ENCODE measurements at regions not wholly inside any gene's neighbourhood (a gene's known extent, or its start where the extent isn't known, plus 50 kb on each side); places are given as distances from the start of the nearest gene placed in this dataset.

GRCh38 chr14:99058542-99058941 is 213.5 kb downstream of the BCL11B start:
- no peak for DNase-seq

DNA sequence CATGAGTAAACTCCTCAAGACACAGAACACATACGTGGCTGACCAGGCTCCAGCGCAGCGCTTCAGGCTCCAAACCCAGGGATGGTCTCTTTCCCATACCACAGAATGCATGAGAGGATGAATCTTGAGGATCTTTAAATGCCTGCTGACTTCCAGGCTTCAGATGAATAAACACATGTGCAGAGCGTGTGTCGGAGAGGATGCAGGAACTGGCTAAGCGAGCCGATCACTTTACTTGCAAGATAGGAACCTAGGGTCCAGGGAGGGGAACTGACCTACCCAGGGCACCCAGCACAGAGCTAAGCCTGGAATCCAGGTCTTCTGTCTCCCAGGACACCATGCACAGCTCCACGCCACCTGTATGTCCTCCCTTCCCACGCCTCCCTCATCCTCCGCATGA is 209.8 kb downstream of the BCL11B start:
- no peak for DNase-seq

DNA sequence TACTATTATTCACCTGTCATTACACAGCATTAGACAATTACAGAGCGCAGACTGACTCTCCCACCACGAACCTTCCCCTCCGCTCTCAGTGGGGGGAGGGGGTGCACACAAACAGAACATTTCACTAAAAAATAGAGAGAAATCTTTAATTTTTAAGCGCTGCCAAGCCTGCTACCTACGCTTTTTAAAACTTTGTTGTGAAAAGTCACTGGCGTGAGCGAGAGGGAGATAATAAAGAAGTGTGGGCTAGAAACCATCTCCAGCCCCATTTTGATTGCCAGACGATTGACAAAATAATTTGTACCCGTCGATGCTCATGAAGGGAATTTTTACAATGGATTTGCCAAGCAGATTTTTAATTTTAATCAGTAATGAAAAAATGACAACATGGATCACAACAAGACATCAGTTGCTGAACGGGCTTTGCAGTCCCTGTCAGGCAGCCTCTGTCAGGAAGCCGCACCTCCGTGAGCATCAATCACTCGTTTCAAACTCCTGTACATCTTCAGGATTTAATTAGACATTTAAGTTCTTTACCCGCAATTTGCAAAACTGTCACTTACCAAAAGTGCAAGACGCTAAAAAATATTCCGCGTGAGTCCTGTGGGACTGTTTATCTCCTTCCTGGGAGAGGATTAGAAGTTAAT is 209.1 kb downstream of the BCL11B start:
- peak in 10 of 56 donors; percentile 5 to 69 (median 34) for DNase-seq

DNA sequence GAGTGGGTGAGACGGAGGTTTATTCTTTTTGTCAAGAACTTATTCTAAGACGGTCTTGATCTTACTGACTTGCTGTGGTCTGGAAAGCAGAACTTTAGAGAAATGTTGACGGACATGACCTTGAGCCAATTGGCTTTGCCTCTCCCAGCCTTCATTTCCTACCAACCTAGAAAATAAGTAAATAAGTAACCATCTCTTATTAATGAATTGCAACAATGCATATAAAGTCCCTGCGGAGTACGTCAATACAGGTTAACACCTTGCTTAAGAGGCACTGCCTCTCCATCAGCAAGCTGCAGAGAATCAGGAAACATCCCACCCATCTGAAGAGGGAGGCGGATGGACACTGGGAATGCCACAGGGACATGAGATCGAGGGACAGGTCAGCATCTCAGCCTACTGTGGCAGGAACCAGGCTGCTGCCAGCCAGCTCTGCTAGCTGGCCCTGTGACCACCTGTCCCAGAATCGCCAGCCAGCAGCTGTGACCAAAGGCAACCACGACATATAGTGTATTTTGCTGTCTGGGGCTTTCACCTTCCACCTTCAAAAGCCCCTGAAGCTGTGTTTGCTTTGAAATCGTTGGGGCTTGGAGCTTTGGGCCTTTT is 208.3 kb downstream of the BCL11B start:
- no peak for DNase-seq

DNA sequence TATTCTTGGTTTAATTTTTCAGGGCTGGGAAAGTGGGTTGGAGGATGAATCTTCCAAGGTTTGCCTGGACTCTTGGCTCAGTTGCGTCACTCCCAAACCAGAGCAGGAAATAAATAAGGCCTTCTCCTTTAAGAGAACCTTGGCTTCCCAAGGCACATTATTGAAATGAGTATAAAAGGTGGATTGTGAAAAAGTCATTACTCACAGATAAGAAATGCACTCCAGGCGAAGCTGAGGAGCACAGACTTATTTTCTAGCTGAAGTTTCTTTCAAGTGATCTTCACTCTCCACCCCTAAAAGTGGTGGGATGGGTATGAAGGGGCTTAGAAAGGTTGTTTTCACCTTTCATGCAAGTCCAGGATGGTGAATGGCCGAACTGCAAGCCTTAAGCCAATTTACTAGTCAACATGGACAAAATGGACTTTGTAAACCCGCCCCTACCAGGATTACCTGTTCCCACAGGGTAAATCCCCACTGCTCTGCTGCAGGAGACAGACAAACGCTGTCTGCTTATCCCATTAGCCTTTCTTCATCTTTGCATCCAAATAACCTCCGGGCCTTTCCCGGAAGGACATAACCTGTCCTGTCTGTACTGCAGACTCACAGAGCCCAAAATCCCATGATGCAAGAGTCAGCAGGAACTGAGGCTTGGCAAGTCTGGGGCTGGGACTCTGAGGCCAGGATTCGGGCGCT is 207.6 kb downstream of the BCL11B start:
- DNase-seq: no peak

GRCh38 chr14:99065551-99065950 is 206.4 kb downstream of the BCL11B start:
- no peak for DNase-seq

DNA sequence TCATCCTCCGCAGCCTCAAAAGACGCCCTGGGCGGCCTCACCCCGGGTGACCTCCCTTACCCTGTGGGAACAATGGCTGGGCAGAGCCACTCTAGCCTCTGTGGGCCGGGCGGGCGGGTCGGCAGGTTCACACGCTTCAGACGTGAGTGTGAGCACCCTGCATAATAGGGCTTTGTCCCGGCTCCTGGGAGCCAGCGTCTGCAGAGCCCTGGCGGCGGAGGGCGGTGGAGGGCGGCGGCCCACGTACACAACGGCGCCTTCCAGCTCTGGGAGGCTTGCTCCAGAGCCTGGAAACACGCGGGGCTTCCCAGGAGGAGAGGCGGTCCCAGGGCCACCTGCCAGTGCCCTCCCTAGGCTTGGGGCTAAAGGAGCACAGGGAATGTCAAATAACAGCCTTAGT is 205.6 kb downstream of the BCL11B start:
- DNase-seq: no peak

- no peak for DNase-seq
Observed at GRCh38 chr14:99067141-99067920, 204.7 kb downstream of the BCL11B start.

- no peak for DNase-seq
Observed at GRCh38 chr14:99067927-99068326, 204.1 kb downstream of the BCL11B start.

DNA sequence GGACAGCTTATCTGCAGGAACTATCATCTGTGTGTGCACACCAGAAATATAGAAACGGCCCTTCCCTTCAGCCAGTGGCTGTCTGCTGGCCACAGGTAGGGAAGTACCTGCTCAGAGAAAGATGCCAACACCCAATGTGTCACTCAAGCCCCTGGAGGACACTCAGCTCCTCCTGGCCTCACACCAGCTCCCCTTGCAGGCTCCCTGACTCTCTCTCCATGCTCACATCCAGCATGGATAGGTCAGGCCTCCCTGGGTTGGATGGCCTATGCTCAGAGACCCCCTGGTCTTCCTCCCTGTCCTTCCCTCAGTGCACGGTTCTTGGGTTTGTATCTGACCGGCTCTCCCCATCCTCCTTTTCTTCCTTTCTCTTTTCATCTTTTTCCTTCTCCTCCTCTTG is 202.1 kb downstream of the BCL11B start:
- no peak for DNase-seq

DNA sequence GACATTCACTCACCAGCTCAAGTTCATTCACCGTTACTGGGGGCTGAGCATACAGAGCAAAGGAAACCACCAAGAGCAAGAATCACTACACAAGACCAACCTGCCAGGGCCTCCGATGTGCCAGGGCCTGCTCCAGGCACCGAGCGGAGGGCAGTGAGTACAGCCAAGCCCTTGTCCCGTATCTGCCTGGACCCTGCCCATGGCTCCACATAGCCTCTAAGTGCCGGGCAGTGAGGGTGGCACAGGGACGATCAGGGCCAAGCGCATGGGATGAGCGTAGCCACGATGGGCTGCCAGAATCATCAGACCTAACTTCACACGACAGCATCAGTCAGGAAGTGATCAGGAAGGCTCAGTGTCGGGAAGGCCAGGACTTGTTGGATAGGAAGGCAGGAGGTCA is 199.6 kb downstream of the BCL11B start:
- DNase-seq: no peak

- DNase-seq: no peak
Observed at GRCh38 chr14:99072956-99073355, 199.0 kb downstream of the BCL11B start.

DNA sequence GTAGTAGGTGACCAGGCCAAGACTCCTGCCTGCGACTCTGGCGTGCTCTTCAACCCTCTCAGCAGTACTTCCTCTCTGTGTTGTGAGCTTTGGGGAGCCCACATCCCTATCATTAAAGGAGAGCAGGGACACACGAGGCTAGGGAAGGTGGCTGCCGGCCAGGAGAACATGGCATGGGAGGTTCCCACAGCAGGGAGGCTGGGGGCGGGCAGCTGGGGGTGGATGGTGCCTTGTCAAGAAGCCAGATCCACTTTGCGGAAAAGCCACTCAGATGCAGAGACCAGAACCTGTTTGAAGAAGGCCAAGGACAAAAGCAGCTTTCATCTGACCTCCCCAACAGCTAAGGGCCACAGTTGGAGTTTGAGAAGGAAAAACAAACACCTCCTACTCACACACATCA is 198.6 kb downstream of the BCL11B start:
- no peak for DNase-seq

- no peak for DNase-seq
Observed at GRCh38 chr14:99075061-99075460, 196.9 kb downstream of the BCL11B start.

DNA sequence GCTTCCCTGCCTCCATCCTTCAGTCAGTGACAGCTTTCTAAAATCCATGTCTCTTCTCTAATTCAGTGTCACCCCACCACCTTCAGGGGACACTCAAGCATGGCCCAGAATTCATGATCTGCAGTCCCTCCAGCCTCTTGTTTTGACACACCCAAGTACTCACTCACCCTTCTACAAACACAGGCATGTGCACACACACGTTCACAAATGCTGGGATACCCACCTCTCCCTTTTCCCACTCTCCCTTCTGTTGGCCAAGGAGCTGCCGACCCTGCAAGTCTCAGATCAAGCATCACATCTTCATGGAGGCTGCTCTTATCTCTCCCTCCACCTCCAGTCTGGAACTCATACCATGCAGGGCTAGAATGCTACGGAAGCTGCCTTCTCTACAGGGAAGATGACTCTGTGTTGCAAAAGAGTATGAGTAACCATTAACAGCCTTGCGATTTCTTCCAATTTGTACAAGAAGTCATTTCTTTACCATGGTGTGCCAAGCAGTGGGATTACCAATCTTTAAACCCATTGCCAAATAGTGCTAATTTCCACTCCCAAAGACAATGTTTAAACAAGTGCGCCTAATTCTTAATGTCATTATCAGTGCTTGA is 196.1 kb downstream of the BCL11B start:
- no peak for DNase-seq

DNA sequence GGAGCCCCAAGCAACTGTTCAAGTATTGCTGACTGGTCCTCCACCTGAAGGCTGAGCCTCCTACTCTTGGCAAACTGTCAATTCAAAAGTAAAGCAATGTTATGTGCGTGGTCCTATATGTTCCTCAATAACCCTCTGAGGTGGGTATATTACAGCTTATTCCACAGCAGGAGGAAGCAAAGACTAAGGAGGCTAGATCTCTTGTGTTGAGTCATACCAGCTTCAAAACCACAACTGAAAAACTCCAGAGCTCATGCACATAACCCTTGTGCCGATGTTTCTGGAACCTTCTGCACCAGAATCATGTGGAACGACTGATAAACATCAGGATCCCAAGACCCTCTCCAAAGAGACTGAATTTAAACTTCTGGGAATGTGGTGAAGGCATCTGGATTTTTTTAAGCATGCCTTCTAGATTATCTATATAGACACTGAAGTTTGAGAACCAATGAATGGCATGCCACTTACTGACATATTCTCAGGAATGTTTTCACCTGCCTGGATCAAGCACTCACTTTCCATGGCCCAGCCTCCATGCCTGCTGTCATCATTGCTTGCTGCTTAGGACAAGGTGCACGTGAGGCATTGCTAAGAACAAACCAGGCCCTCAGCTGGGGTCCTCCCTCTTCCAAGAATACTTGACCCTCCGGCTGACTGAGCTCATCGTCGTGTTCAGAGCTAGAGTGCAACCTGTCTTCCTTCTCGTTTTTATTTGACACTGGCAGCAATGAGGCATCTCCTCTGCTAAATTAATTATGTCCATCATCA is 194.7 kb downstream of the BCL11B start:
- DNase-seq: no peak

- DNase-seq: no peak
Observed at GRCh38 chr14:99077844-99078236, 194.2 kb downstream of the BCL11B start.

GRCh38 chr14:99078426-99078825 is 193.6 kb downstream of the BCL11B start:
- no peak for DNase-seq

GRCh38 chr14:99079061-99079727 is 192.8 kb downstream of the BCL11B start:
- DNase-seq: no peak

DNA sequence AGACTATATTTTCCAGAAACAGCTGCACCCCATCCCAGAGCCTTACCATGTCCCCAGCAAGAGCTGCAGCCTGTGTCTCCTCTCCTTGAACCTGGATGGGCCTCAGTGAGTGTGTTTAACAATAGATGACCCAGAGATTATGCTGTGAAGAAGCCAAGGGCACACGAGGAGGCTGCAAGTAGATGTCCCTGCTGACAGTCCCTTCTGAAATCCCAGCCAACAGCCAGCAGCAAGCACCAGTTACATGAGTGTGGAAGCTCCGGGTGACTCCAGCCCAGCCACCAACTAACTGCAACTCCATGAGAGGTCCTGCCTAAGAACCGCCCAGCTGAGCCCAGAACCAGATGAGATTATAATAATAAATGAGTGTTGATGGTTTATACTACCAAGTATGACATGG is 191.7 kb downstream of the BCL11B start:
- DNase-seq: no peak

Measured in nucleus accumbens (tissue), 56 donors.